Cardiac muscle cell (in vitro differentiated cells and primary cell): ENCODE measurements at regions not wholly inside any gene's neighbourhood (a gene's known extent, or its start where the extent isn't known, plus 50 kb on each side); places are given as distances from the start of the nearest gene placed in this dataset.

Source experiments
- DNase-seq, 2 donors: peaks; one replicate each; pipeline versions ENCODE4 v3.0.0 to v3.0.0-alpha.2; 2010 to 2017; ENCODE audit warnings: low read depth in 1 of 2, low spot score in 1 of 2
- H3K27ac ChIP-seq: fragments of 200-600 bp; sonication (generic); 2 replicates; pipeline ENCODE4 v1.5.1; 2016
- H3K27me3 ChIP-seq: fragments of 200-600 bp; sonication (generic); 2 replicates; pipeline ENCODE4 v1.6.0; 2016; ENCODE audit warnings: control low read depth
- H3K36me3 ChIP-seq: fragments of 200-600 bp; sonication (generic); 2 replicates; pipeline ENCODE4 v1.5.1; 2016; ENCODE audit warnings: control low read depth
- H3K4me1 ChIP-seq: fragments of 200-600 bp; sonication (generic); 2 replicates; pipeline ENCODE4 v1.8.1; 2017; ENCODE audit warnings: low read depth, mild to moderate bottlenecking, mixed run types
- H3K4me3 ChIP-seq: fragments of 200-600 bp; sonication (generic); 2 replicates; pipeline ENCODE4 v1.5.1; 2016; ENCODE audit warnings: mild to moderate bottlenecking
- H3K9me3 ChIP-seq: fragments of 200-600 bp; sonication (generic); 2 replicates; pipeline ENCODE4 v1.5.1; 2017; ENCODE audit warnings: low read depth, mild to moderate bottlenecking, control low read depth
- TF ChIP-seq, protein P1 (sequence below): IDR thresholded peaks from 2 replicates; pipeline ENCODE4 v1.5.1; 2012; ENCODE audit warnings: low read depth, mild to moderate bottlenecking, low read length

DNA sequence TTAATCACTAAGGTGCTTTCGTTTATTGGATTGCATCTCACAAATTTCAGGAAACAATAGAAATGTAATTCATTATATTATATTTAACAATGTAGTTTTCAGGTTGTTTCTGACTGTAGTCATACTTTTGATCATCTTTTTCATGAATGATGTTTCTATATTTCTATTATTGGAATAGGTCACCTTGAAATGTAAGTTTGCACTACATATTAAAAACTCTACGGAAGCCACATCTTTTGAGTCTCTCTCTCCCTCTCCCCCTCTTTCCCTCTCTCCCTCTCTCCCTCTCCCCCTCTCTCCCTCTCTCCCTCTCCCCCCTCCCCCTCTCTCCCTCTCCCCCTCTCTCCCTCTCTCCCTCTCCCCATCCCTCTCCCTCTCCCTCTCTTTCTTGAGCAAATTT is 131.3 kb upstream of the FBXL4 start:
- Histone ChIP-seq H3K4me1 (peaks cover 5% of the 10 kb centered on the region), H3K4me3 (no peak overlapping the region), H3K27ac (no peak overlapping the region), H3K9me3 (no peaks in the 10 kb centered on the region), H3K36me3 (no peaks in the 10 kb centered on the region), H3K27me3 (no peaks in the 10 kb centered on the region)
- DNase-seq = no peak
- TF ChIP-seq, protein P1, sequence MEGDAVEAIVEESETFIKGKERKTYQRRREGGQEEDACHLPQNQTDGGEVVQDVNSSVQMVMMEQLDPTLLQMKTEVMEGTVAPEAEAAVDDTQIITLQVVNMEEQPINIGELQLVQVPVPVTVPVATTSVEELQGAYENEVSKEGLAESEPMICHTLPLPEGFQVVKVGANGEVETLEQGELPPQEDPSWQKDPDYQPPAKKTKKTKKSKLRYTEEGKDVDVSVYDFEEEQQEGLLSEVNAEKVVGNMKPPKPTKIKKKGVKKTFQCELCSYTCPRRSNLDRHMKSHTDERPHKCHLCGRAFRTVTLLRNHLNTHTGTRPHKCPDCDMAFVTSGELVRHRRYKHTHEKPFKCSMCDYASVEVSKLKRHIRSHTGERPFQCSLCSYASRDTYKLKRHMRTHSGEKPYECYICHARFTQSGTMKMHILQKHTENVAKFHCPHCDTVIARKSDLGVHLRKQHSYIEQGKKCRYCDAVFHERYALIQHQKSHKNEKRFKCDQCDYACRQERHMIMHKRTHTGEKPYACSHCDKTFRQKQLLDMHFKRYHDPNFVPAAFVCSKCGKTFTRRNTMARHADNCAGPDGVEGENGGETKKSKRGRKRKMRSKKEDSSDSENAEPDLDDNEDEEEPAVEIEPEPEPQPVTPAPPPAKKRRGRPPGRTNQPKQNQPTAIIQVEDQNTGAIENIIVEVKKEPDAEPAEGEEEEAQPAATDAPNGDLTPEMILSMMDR = no peak

DNA sequence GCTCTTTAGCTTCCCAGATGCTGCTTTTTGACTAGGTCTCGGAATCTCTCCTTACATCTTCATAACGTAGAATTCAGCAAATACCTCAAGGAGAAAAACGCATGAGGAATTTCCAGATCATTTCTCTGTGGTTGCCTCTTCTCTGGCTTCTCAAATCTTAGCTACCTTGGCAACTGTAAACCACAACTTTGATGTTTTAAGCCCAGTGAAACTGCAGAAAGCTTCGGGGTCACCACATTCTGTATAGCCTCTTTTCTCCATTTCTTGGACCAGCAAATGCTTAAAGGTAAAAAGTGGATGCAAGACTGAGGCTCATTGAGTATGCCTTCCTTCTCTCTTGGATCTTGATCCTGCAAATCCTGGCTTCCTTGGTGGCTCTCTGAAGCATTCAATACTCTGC is 125.5 kb upstream of the FBXL4 start:
- TF ChIP-seq, protein P1 = no peak

DNA sequence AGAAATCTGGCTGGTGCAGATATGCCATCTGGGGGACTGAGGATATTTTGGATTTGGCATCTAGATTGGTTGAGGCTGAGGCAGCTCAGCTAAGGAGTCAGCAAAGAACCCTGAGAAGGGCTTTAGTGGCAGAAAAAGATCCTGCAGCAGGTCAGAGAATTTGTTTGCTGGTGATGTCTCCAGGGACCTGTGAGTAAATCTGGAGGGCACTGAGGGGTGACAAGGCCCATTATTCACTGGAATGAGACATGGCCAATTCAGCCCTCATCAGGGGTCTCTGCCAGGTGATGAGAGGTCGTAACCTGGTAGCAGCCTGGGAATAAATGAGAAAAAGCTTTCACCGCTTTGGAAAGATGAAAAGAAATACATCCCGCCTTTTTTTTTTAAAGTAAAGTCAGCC is 118.3 kb upstream of the FBXL4 start:
- Histone ChIP-seq H3K4me1 (no peaks in the 10 kb centered on the region), H3K4me3 (no peak overlapping the region), H3K27ac (no peak overlapping the region), H3K27me3 (no peaks in the 10 kb centered on the region), H3K36me3 (no peaks in the 10 kb centered on the region), H3K9me3 (no peaks in the 10 kb centered on the region)
- TF ChIP-seq, protein P1 = no peak
- DNase-seq = no peak

More for the DNA sequence above, 125.5 kb upstream of the FBXL4 start:
- Histone ChIP-seq H3K9me3 (no peaks in the 10 kb centered on the region), H3K27ac (no peak overlapping the region), H3K4me3 (no peak overlapping the region), H3K27me3 (no peaks in the 10 kb centered on the region), H3K4me1 (peaks cover 5% of the 10 kb centered on the region), H3K36me3 (no peaks in the 10 kb centered on the region)
- no peak for DNase-seq

DNA sequence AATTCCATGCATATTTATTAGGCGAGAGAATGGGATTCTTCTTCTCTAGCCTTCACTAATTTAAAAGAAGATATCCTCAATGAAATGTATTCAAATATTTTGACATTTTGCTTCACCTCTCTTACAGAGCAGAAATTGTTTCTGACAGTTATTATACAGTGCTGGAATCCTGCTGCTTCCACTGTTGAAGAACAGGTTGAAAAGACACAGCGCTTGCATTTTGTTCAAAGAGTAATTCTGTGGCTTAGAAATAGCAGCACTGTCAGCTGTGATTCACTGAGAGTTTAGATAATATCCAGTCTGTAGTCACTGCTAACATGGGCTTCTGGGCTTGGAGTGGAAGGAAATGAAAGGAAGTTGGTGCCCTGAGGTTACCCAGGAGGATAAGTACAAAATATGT is 117.1 kb upstream of the FBXL4 start:
- Histone ChIP-seq H3K4me3 (no peak overlapping the region), H3K36me3 (no peaks in the 10 kb centered on the region), H3K27ac (no peak overlapping the region), H3K9me3 (no peaks in the 10 kb centered on the region), H3K4me1 (no peaks in the 10 kb centered on the region), H3K27me3 (no peaks in the 10 kb centered on the region)
- DNase-seq = no peak
- TF ChIP-seq, protein P1 = no peak

DNA sequence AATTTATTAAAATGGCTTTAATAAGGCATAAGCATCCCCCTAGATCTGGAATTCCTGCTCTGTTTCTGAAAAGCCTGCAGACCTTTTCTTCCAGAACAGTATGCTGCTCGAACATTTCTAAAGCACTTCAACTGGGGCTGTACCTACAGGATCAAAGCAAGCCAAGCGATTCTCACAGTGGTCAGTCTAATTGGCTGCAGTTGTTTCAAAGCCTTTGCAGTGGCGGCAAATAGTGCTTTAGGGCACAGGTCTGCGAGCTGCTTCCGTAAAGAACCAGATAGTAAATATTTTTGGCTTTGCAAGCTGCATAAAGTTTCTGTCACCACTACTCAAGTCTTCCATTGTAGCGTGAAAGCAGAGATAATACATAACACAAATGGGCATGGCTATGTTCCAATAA is 88.9 kb upstream of the FBXL4 start:
- no peak overlapping the region for H3K27ac ChIP-seq

More for the DNA sequence above, 88.9 kb upstream of the FBXL4 start:
- no peak for DNase-seq
- peaks cover 10% of the 10 kb centered on the region for H3K4me1 ChIP-seq
- no peak overlapping the region for H3K4me3 ChIP-seq
- H3K36me3 ChIP-seq = no peaks in the 10 kb centered on the region
- no peaks in the 10 kb centered on the region for H3K27me3 ChIP-seq
- TF ChIP-seq, protein P1 = no peak
- no peaks in the 10 kb centered on the region for H3K9me3 ChIP-seq
